GM12878 (cell line): ENCODE measurements at regions not wholly inside any gene's neighbourhood (a gene's known extent, or its start where the extent isn't known, plus 50 kb on each side); places are given as distances from the start of the nearest gene placed in this dataset.

Experiments used
- EZH2 ChIP-seq: IDR thresholded peaks from 2 replicates; pipeline ENCODE4 v1.6.1; 2012; ENCODE audit warnings: low read depth, mild to moderate bottlenecking, control low read depth, inconsistent platforms, low read length, borderline replicate concordance; ENCODE audit not compliant: control insufficient read depth
- MXI1 ChIP-seq: fragments of 150-350 bp; IDR thresholded peaks from 2 replicates; pipeline ENCODE4 v1.6.1; 2011; ENCODE audit warnings: low read depth, mild to moderate bottlenecking, inconsistent platforms, low read length, improper control_type of control experiment
- POLR2A ChIP-seq: IDR thresholded peaks from 2 replicates; pipeline ENCODE4 v1.6.1; 2011; ENCODE audit warnings: low read depth, mild to moderate bottlenecking, low read length
- POLR2AphosphoS5 ChIP-seq: IDR thresholded peaks from 2 replicates; pipeline ENCODE4 v1.6.1; 2011; ENCODE audit warnings: mild to moderate bottlenecking, low read length, inconsistent platforms
- RFX5 ChIP-seq: IDR thresholded peaks from 2 replicates; pipeline ENCODE4 v1.6.1; 2011; ENCODE audit warnings: low read depth, low read length, improper control_type of control experiment
- TF ChIP-seq, protein P1 (sequence below): IDR thresholded peaks from 2 replicates; pipeline ENCODE4 v1.6.1; 2012; ENCODE audit warnings: mild to moderate bottlenecking, low read depth, low read length
- TF ChIP-seq, protein P2 (sequence below), 3 experiments: IDR thresholded peaks in 2 of 3; conservative IDR thresholded peaks in 1 of 3; 2 replicates each; pipeline ENCODE4 v1.5.1; 2011; ENCODE audit warnings: low read depth in 3 of 3, low read length in 3 of 3, mild to moderate bottlenecking in 3 of 3, control low read depth in 2 of 3, moderate library complexity in 2 of 3, inconsistent platforms in 1 of 3, mixed read lengths in 1 of 3; ENCODE audit not compliant: control insufficient read depth in 2 of 3, insufficient read depth in 1 of 3; ENCODE audit errors: extremely low read depth in 1 of 3

DNA sequence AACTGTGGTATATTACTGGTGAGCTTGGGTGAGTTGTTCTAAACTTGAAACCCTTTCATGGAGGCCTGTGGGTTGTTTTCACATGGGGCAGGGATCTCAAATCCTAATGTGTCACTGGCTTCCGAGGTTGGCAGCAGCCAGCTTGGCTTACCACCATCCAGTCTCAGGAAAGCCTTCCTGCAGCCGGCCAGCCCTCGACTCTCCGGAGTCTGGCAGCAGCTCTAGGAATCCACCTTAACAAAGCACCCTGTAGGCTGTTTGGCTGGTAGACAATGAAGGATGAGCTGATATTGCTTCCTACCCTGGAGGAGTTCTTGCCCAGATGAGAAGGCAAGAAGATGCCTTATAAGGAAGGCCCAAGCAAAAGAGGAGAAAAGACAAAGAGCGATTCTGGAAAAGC, 188.3 kb downstream of the KLF12 start:
- TF ChIP-seq POLR2A (no peak), MXI1 (no peak), RFX5 (no peak), POLR2AphosphoS5 (no peak), EZH2 (no peak)
- TF ChIP-seq, protein P1, sequence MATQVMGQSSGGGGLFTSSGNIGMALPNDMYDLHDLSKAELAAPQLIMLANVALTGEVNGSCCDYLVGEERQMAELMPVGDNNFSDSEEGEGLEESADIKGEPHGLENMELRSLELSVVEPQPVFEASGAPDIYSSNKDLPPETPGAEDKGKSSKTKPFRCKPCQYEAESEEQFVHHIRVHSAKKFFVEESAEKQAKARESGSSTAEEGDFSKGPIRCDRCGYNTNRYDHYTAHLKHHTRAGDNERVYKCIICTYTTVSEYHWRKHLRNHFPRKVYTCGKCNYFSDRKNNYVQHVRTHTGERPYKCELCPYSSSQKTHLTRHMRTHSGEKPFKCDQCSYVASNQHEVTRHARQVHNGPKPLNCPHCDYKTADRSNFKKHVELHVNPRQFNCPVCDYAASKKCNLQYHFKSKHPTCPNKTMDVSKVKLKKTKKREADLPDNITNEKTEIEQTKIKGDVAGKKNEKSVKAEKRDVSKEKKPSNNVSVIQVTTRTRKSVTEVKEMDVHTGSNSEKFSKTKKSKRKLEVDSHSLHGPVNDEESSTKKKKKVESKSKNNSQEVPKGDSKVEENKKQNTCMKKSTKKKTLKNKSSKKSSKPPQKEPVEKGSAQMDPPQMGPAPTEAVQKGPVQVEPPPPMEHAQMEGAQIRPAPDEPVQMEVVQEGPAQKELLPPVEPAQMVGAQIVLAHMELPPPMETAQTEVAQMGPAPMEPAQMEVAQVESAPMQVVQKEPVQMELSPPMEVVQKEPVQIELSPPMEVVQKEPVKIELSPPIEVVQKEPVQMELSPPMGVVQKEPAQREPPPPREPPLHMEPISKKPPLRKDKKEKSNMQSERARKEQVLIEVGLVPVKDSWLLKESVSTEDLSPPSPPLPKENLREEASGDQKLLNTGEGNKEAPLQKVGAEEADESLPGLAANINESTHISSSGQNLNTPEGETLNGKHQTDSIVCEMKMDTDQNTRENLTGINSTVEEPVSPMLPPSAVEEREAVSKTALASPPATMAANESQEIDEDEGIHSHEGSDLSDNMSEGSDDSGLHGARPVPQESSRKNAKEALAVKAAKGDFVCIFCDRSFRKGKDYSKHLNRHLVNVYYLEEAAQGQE = no peak
- TF ChIP-seq, protein P2, sequence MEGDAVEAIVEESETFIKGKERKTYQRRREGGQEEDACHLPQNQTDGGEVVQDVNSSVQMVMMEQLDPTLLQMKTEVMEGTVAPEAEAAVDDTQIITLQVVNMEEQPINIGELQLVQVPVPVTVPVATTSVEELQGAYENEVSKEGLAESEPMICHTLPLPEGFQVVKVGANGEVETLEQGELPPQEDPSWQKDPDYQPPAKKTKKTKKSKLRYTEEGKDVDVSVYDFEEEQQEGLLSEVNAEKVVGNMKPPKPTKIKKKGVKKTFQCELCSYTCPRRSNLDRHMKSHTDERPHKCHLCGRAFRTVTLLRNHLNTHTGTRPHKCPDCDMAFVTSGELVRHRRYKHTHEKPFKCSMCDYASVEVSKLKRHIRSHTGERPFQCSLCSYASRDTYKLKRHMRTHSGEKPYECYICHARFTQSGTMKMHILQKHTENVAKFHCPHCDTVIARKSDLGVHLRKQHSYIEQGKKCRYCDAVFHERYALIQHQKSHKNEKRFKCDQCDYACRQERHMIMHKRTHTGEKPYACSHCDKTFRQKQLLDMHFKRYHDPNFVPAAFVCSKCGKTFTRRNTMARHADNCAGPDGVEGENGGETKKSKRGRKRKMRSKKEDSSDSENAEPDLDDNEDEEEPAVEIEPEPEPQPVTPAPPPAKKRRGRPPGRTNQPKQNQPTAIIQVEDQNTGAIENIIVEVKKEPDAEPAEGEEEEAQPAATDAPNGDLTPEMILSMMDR (IDR thresholded peaks at IDR 0.05 in 2 of 3, conservative IDR thresholded peaks at IDR 0.05 in 1 of 3; ENCODE audit: control insufficient read depth in 2 of 3, extremely low read depth in 1 of 3, insufficient read depth in 1 of 3, low read depth in 3 of 3, low read length in 3 of 3) = no peak
